ENCODE measurements at regions not wholly inside any gene's neighbourhood (a gene's known extent, or its start where the extent isn't known, plus 50 kb on each side); places are given as distances from the start of the nearest gene placed in this dataset.

GRCh38 chr5:58255386-58255785, 204.5 kb downstream of the PLK2 start:
- H3K4me1 ChIP-seq (ENCODE audit: control insufficient read depth, low read length): no peaks in the 10 kb centered on the region
- no peaks in the 10 kb centered on the region for H3K79me2 ChIP-seq (ENCODE audit: control insufficient read depth, low read length)
- no peaks in the 10 kb centered on the region for H3K36me3 ChIP-seq (ENCODE audit: control insufficient read depth, low read length)
- H3K27me3 ChIP-seq (ENCODE audit: control insufficient read depth, low read length): no peaks in the 10 kb centered on the region
- no peaks in the 10 kb centered on the region for H3K9me3 ChIP-seq (ENCODE audit: control insufficient read depth, insufficient read depth, low read length)
- H3K27ac ChIP-seq (ENCODE audit: low read depth, low read length): no peak overlapping the region
- TF ChIP-seq EZH2phosphoT487 (IDR thresholded peaks at IDR 0.05; ENCODE audit: borderline replicate concordance, low read length) (no peak), CTCF (IDR thresholded peaks at IDR 0.05; ENCODE audit: low read depth, low read length, poor library complexity, severe bottlenecking) (no peak)
- no peaks in the 10 kb centered on the region for H3F3A ChIP-seq (ENCODE audit: control insufficient read depth, insufficient read depth)
- no peak overlapping the region for H3K4me3 ChIP-seq (ENCODE audit: low read length)
- no peaks in the 10 kb centered on the region for H4K20me1 ChIP-seq (ENCODE audit: control insufficient read depth, insufficient read depth, low read depth, low read length)
- no peak overlapping the region for H3K4me2 ChIP-seq (ENCODE audit: low read length)
- no peaks in the 10 kb centered on the region for H3K9me2 ChIP-seq (replicated peaks; ENCODE audit: control insufficient read depth, low read length)

- TF ChIP-seq EZH2phosphoT487 (IDR thresholded peaks at IDR 0.05; ENCODE audit: borderline replicate concordance, low read length) (no peak), CTCF (IDR thresholded peaks at IDR 0.05; ENCODE audit: low read depth, low read length, poor library complexity, severe bottlenecking) (no peak)
- Histone ChIP-seq H3K27me3 (ENCODE audit: control insufficient read depth, low read length) (no peaks in the 10 kb centered on the region), H3K36me3 (ENCODE audit: control insufficient read depth, low read length) (no peaks in the 10 kb centered on the region), H3K4me1 (ENCODE audit: control insufficient read depth, low read length) (no peaks in the 10 kb centered on the region), H3K27ac (ENCODE audit: low read depth, low read length) (no peak overlapping the region), H3F3A (ENCODE audit: control insufficient read depth, insufficient read depth) (no peaks in the 10 kb centered on the region), H3K79me2 (ENCODE audit: control insufficient read depth, low read length) (no peaks in the 10 kb centered on the region), H4K20me1 (ENCODE audit: control insufficient read depth, insufficient read depth, low read depth, low read length) (no peaks in the 10 kb centered on the region), H3K4me2 (ENCODE audit: low read length) (no peak overlapping the region), H3K9me2 (replicated peaks; ENCODE audit: control insufficient read depth, low read length) (no peaks in the 10 kb centered on the region), H3K9me3 (ENCODE audit: control insufficient read depth, insufficient read depth, low read length) (no peaks in the 10 kb centered on the region), H3K4me3 (ENCODE audit: low read length) (no peak overlapping the region)
Observed at GRCh38 chr5:58248221-58248620, 211.7 kb downstream of the PLK2 start.

GRCh38 chr5:58246461-58246944, 213.4 kb downstream of the PLK2 start:
- no peak overlapping the region for H3K4me2 ChIP-seq (ENCODE audit: low read length)
- TF ChIP-seq EZH2phosphoT487 (IDR thresholded peaks at IDR 0.05; ENCODE audit: borderline replicate concordance, low read length) (no peak), CTCF (IDR thresholded peaks at IDR 0.05; ENCODE audit: low read depth, low read length, poor library complexity, severe bottlenecking) (no peak)
- no peaks in the 10 kb centered on the region for H3F3A ChIP-seq (ENCODE audit: control insufficient read depth, insufficient read depth)

GRCh38 chr5:58245476-58245840, 214.4 kb downstream of the PLK2 start:
- no peaks in the 10 kb centered on the region for H3K27me3 ChIP-seq (ENCODE audit: control insufficient read depth, low read length)
- no peak for TF ChIP-seq CTCF (IDR thresholded peaks at IDR 0.05; ENCODE audit: low read depth, low read length, poor library complexity, severe bottlenecking)
- TF ChIP-seq EZH2phosphoT487 (IDR thresholded peaks at IDR 0.05; ENCODE audit: borderline replicate concordance, low read length): no peak
- H3K4me2 ChIP-seq (ENCODE audit: low read length): no peak overlapping the region
- no peaks in the 10 kb centered on the region for H3K9me2 ChIP-seq (replicated peaks; ENCODE audit: control insufficient read depth, low read length)
- no peaks in the 10 kb centered on the region for H3F3A ChIP-seq (ENCODE audit: control insufficient read depth, insufficient read depth)
- H3K4me3 ChIP-seq (ENCODE audit: low read length): no peak overlapping the region
- H3K9me3 ChIP-seq (ENCODE audit: control insufficient read depth, insufficient read depth, low read length): no peaks in the 10 kb centered on the region
- no peak overlapping the region for H3K27ac ChIP-seq (ENCODE audit: low read depth, low read length)
- H3K36me3 ChIP-seq (ENCODE audit: control insufficient read depth, low read length): no peaks in the 10 kb centered on the region
- H4K20me1 ChIP-seq (ENCODE audit: control insufficient read depth, insufficient read depth, low read depth, low read length): no peaks in the 10 kb centered on the region
- H3K79me2 ChIP-seq (ENCODE audit: control insufficient read depth, low read length): no peaks in the 10 kb centered on the region
- H3K4me1 ChIP-seq (ENCODE audit: control insufficient read depth, low read length): no peaks in the 10 kb centered on the region

More at GRCh38 chr5:58246461-58246944, 213.4 kb downstream of the PLK2 start:
- no peaks in the 10 kb centered on the region for H4K20me1 ChIP-seq (ENCODE audit: control insufficient read depth, insufficient read depth, low read depth, low read length)
- H3K79me2 ChIP-seq (ENCODE audit: control insufficient read depth, low read length): no peaks in the 10 kb centered on the region
- H3K4me1 ChIP-seq (ENCODE audit: control insufficient read depth, low read length): no peaks in the 10 kb centered on the region
- no peak overlapping the region for H3K4me3 ChIP-seq (ENCODE audit: low read length)
- no peak overlapping the region for H3K27ac ChIP-seq (ENCODE audit: low read depth, low read length)
- no peaks in the 10 kb centered on the region for H3K36me3 ChIP-seq (ENCODE audit: control insufficient read depth, low read length)
- no peaks in the 10 kb centered on the region for H3K9me3 ChIP-seq (ENCODE audit: control insufficient read depth, insufficient read depth, low read length)
- no peaks in the 10 kb centered on the region for H3K27me3 ChIP-seq (ENCODE audit: control insufficient read depth, low read length)
- H3K9me2 ChIP-seq (replicated peaks; ENCODE audit: control insufficient read depth, low read length): no peaks in the 10 kb centered on the region

Data from DOHH2 (cell line).